ENCODE measurements at regions not wholly inside any gene's neighbourhood (a gene's known extent, or its start where the extent isn't known, plus 50 kb on each side); places are given as distances from the start of the nearest gene placed in this dataset.

GRCh38 chr3:5068531-5069050, 53.5 kb upstream of the ARL8B start:
- intact Hi-C loops (cut with micrococcal nuclease): no loop called here

DNA sequence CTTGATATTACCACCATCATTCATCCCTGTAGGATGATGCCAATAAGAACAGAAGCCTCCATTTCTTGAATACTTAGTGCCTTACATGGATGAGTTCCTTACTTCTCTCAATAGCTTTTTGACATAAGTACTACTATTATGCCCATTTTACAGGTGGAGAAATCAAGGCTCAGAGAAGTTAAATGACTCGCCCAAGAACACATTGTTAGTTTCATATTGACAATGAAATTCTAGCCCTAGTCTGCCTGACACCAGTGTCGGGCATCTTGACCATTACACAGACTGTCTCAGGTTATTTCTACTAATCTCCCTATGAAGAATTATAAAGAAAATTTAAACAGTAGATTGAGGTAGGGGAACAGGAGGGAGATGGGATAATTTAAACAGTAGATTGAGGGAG, 52.5 kb upstream of the ARL8B start:
- intact Hi-C loops (cut with micrococcal nuclease): no loop called here

- intact Hi-C loops (cut with micrococcal nuclease): no loop called here
These were observed 51.0 kb upstream of the ARL8B start for GRCh38 chr3:5071061-5071460.

- intact Hi-C loops (cut with micrococcal nuclease): no loop called here
These were observed 49.8 kb upstream of the ARL8B start for GRCh38 chr3:5072100-5072816.
